SK-N-SH treated with all-trans-retinoic acid at 6 μM for 48 hours (cell line): ENCODE measurements at regions not wholly inside any gene's neighbourhood (a gene's known extent, or its start where the extent isn't known, plus 50 kb on each side); places are given as distances from the start of the nearest gene placed in this dataset.

Experiments used
- ATAC-seq: fragments of 200-7000 bp; cut with Tn5 transposase; 3 replicates; pipeline ENCODE4 v1.9.1; 2020; ENCODE audit warnings: mild to moderate bottlenecking, moderate library complexity
- ARNTL ChIP-seq: fragments of 450-650 bp; formaldehyde crosslinking; IDR thresholded peaks from 2 replicates; pipeline ENCODE4 v1.5.0; 2020; ENCODE audit warnings: low read depth, mild to moderate bottlenecking, moderate library complexity, borderline replicate concordance
- BACH2 ChIP-seq: fragments of 250-450 bp; sonication (Bioruptor Pico); IDR thresholded peaks from 2 replicates; pipeline ENCODE4 v1.9.0; 2021; ENCODE audit warnings: mild to moderate bottlenecking, borderline replicate concordance
- CSDC2 ChIP-seq: fragments of 250-450 bp; sonication (Bioruptor Pico); IDR thresholded peaks from 2 replicates; pipeline ENCODE4 v1.5.0; 2020; ENCODE audit warnings: mild to moderate bottlenecking, moderate library complexity
- CSRNP3 ChIP-seq: fragments of 250-450 bp; sonication (Bioruptor Pico); IDR thresholded peaks from 2 replicates; pipeline ENCODE4 v1.5.1; 2021; ENCODE audit warnings: mild to moderate bottlenecking, moderate library complexity
- ESRRG ChIP-seq: fragments of 250-450 bp; sonication (Bioruptor Pico); IDR thresholded peaks from 2 replicates; pipeline ENCODE4 v1.6.1; 2021; ENCODE audit warnings: mild to moderate bottlenecking
- GLIS3 ChIP-seq: fragments of 250-450 bp; sonication (Bioruptor Pico); IDR thresholded peaks from 2 replicates; pipeline ENCODE4 v1.5.0; 2020; ENCODE audit warnings: mild to moderate bottlenecking, moderate library complexity
- ISL1 ChIP-seq: fragments of 250-450 bp; sonication (Bioruptor Pico); IDR thresholded peaks from 2 replicates; pipeline ENCODE4 v2.1.2; 2022; ENCODE audit warnings: mild to moderate bottlenecking, moderate library complexity
- OSR1 ChIP-seq: fragments of 250-450 bp; sonication (Bioruptor Pico); IDR thresholded peaks from 2 replicates; pipeline ENCODE4 v1.8.0; 2022; ENCODE audit warnings: moderate library complexity, mild to moderate bottlenecking, inconsistent platforms
- PPARA ChIP-seq: fragments of 250-450 bp; sonication (Bioruptor Pico); IDR thresholded peaks from 2 replicates; pipeline ENCODE4 v1.5.0; 2020; ENCODE audit warnings: mild to moderate bottlenecking, borderline replicate concordance
- SNAI2 ChIP-seq: fragments of 250-450 bp; sonication (Bioruptor Pico); IDR thresholded peaks from 2 replicates; pipeline ENCODE4 v1.5.0; 2020; ENCODE audit warnings: mild to moderate bottlenecking, moderate library complexity
- TCF4 ChIP-seq: fragments of 250-450 bp; sonication (Bioruptor Pico); IDR thresholded peaks from 2 replicates; pipeline ENCODE4 v1.8.0; 2021; ENCODE audit warnings: mild to moderate bottlenecking, moderate library complexity, borderline replicate concordance
- TOX ChIP-seq: fragments of 250-450 bp; sonication (Bioruptor Pico); IDR thresholded peaks from 2 replicates; pipeline ENCODE4 v1.8.0; 2021; ENCODE audit warnings: mild to moderate bottlenecking, moderate library complexity, borderline replicate concordance
- ZFP3 ChIP-seq: fragments of 250-450 bp; sonication (Bioruptor Pico); IDR thresholded peaks from 2 replicates; pipeline ENCODE4 v1.5.0; 2020; ENCODE audit warnings: mild to moderate bottlenecking, moderate library complexity
- ZFP30 ChIP-seq: fragments of 450-650 bp; formaldehyde crosslinking; IDR thresholded peaks from 2 replicates; pipeline ENCODE4 v1.5.0; 2022; ENCODE audit warnings: mild to moderate bottlenecking, moderate library complexity
- ZNF70 ChIP-seq: fragments of 450-650 bp; formaldehyde crosslinking; IDR thresholded peaks from 2 replicates; pipeline ENCODE4 v1.5.0; 2020; ENCODE audit warnings: mild to moderate bottlenecking, moderate library complexity
- TF ChIP-seq, protein P1 (sequence below): fragments of 250-450 bp; sonication (Bioruptor Pico); IDR thresholded peaks from 2 replicates; pipeline ENCODE4 v1.8.0; 2020; ENCODE audit warnings: mild to moderate bottlenecking, moderate library complexity, borderline replicate concordance
- TF ChIP-seq, protein P2 (sequence below): fragments of 250-450 bp; sonication (Bioruptor Pico); IDR thresholded peaks from 2 replicates; pipeline ENCODE4 v1.5.1; 2020; ENCODE audit warnings: low read depth, mild to moderate bottlenecking, moderate library complexity
- TF ChIP-seq, protein P3 (sequence below): fragments of 250-450 bp; sonication (Bioruptor Pico); IDR thresholded peaks from 2 replicates; pipeline ENCODE4 v1.5.0; 2020; ENCODE audit warnings: mild to moderate bottlenecking, moderate library complexity

- TF ChIP-seq, protein P1, sequence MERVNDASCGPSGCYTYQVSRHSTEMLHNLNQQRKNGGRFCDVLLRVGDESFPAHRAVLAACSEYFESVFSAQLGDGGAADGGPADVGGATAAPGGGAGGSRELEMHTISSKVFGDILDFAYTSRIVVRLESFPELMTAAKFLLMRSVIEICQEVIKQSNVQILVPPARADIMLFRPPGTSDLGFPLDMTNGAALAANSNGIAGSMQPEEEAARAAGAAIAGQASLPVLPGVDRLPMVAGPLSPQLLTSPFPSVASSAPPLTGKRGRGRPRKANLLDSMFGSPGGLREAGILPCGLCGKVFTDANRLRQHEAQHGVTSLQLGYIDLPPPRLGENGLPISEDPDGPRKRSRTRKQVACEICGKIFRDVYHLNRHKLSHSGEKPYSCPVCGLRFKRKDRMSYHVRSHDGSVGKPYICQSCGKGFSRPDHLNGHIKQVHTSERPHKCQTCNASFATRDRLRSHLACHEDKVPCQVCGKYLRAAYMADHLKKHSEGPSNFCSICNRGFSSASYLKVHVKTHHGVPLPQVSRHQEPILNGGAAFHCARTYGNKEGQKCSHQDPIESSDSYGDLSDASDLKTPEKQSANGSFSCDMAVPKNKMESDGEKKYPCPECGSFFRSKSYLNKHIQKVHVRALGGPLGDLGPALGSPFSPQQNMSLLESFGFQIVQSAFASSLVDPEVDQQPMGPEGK (CRISPR knock-in tag) = no peak
- TF ChIP-seq, protein P2, sequence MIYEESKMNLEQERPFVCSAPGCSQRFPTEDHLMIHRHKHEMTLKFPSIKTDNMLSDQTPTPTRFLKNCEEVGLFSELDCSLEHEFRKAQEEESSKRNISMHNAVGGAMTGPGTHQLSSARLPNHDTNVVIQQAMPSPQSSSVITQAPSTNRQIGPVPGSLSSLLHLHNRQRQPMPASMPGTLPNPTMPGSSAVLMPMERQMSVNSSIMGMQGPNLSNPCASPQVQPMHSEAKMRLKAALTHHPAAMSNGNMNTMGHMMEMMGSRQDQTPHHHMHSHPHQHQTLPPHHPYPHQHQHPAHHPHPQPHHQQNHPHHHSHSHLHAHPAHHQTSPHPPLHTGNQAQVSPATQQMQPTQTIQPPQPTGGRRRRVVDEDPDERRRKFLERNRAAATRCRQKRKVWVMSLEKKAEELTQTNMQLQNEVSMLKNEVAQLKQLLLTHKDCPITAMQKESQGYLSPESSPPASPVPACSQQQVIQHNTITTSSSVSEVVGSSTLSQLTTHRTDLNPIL (CRISPR knock-in tag) = no peak
Measured at GRCh38 chr5:51488803-51489642, 105.8 kb downstream of the ISL1 start (continued).

DNA sequence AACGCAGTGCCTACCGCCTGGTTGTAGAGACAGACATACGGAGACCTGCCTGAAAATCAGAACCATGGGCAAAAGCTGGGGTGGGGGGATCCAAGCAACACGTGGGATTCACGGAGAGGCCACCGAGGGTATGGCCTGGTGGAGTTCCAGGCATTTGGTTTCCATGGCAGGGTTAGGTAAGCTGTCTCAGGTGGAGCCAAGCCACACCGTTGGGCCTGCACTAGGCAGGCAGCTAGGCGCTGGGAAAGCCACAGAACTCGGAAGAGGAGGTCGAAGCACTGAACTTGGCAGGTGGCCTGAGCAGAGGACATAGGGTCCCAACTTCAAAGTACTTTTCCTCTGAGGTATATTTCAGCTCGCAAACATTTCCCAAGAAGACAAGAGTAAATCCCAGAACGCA, 111.6 kb downstream of the ISL1 start:
- TF ChIP-seq, protein P1 (CRISPR knock-in tag) = no peak
- TF ChIP-seq ZNF70 (CRISPR knock-in tag) (no peak), ARNTL (CRISPR knock-in tag) (no peak), OSR1 (CRISPR knock-in tag) (no peak), ESRRG (no peak)
- TF ChIP-seq, protein P2 (CRISPR knock-in tag) = no peak
- TF ChIP-seq, protein P3, sequence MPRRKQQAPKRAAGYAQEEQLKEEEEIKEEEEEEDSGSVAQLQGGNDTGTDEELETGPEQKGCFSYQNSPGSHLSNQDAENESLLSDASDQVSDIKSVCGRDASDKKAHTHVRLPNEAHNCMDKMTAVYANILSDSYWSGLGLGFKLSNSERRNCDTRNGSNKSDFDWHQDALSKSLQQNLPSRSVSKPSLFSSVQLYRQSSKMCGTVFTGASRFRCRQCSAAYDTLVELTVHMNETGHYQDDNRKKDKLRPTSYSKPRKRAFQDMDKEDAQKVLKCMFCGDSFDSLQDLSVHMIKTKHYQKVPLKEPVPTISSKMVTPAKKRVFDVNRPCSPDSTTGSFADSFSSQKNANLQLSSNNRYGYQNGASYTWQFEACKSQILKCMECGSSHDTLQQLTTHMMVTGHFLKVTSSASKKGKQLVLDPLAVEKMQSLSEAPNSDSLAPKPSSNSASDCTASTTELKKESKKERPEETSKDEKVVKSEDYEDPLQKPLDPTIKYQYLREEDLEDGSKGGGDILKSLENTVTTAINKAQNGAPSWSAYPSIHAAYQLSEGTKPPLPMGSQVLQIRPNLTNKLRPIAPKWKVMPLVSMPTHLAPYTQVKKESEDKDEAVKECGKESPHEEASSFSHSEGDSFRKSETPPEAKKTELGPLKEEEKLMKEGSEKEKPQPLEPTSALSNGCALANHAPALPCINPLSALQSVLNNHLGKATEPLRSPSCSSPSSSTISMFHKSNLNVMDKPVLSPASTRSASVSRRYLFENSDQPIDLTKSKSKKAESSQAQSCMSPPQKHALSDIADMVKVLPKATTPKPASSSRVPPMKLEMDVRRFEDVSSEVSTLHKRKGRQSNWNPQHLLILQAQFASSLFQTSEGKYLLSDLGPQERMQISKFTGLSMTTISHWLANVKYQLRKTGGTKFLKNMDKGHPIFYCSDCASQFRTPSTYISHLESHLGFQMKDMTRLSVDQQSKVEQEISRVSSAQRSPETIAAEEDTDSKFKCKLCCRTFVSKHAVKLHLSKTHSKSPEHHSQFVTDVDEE = no peak
- no peak for ATAC-seq

GRCh38 chr5:51495672-51496071, 112.4 kb downstream of the ISL1 start:
- TF ChIP-seq TOX (CRISPR knock-in tag) (peak; percentile 63; the same call in 1 of the 2 replicates), OSR1 (CRISPR knock-in tag) (no peak), GLIS3 (CRISPR knock-in tag) (no peak), ISL1 (peak; percentile 47), SNAI2 (CRISPR knock-in tag) (no peak), ZNF70 (CRISPR knock-in tag) (no peak), PPARA (CRISPR knock-in tag) (no peak), ZFP3 (CRISPR knock-in tag) (no peak), BACH2 (CRISPR knock-in tag) (no peak), ZFP30 (no peak), TCF4 (no peak), CSDC2 (CRISPR knock-in tag) (no peak), CSRNP3 (no peak)
- TF ChIP-seq, protein P1 (CRISPR knock-in tag) = no peak
- TF ChIP-seq, all 23 proteins: peak for 2
- peak; percentile 89 for ATAC-seq
